DND-41 (cell line): ENCODE measurements at regions not wholly inside any gene's neighbourhood (a gene's known extent, or its start where the extent isn't known, plus 50 kb on each side); places are given as distances from the start of the nearest gene placed in this dataset.

Experiments
- CTCF ChIP-seq: IDR thresholded peaks from 2 replicates; pipeline ENCODE4 v1.5.1; 2012; ENCODE audit warnings: borderline replicate concordance, low read length, moderate library complexity, mild to moderate bottlenecking; ENCODE audit not compliant: poor library complexity, severe bottlenecking; ENCODE audit errors: extremely low read depth
- EZH2 ChIP-seq: IDR thresholded peaks from 3 replicates; pipeline ENCODE4 v1.6.1; 2012; ENCODE audit warnings: borderline replicate concordance, low read depth, mild to moderate bottlenecking, moderate library complexity, low read length, inconsistent platforms; ENCODE audit not compliant: severe bottlenecking

GRCh38 chr2:144935736-144936135 is 415.8 kb upstream of the ZEB2 start:
- TF ChIP-seq CTCF, result no peak
- TF ChIP-seq EZH2, result no peak
